ENCODE measurements at regions not wholly inside any gene's neighbourhood (a gene's known extent, or its start where the extent isn't known, plus 50 kb on each side); places are given as distances from the start of the nearest gene placed in this dataset.

DNA sequence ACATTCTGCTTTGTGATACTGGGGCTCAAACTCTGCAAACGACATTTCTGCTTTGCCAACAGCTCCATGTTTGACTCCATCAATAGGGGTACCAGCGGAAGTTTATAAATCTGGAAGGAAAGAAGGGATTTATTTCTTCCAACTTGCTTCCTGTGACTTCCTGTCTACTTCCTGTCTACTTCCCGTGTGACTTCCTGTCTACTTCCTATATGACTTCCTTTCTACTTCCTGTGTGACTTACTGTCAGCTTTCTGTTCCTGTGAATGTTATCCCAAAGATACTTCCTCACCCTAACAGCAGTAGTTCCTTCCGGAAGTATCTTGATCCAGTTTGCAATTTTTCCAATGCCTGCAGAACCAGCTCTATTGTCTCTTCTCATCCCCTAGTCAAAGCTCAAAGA lies 52.0 kb upstream of the MBOAT2 start:
- CTCF ChIA-PET (ENCODE audit: low intra/inter-chr PET ratio, low total read pairs) = no interaction called here
- no peak overlapping the region for H3K27ac ChIP-seq (ENCODE audit: extremely low read length, insufficient read depth, low read length)
- ATAC-seq (no peak), DNase-seq (ENCODE audit: low spot score) (no peak), FAIRE-seq (no peak)
- no peak overlapping the region for H3K4me3 ChIP-seq (replicated peaks in 1 of 3; ENCODE audit: insufficient read depth in 1 of 3, low read depth in 2 of 3, low read length in 3 of 3)
- intact Hi-C loops (cut with micrococcal nuclease; ENCODE audit: unreplicated experiment) = no loop called here
- WGBS (ENCODE audit: low lambda C conversion rate) = 26% methylated on average over 4 of the region's 4 CpGs
- BruUV-seq (replicated peaks) = no TSS peak
- H3K79me2 ChIP-seq (ENCODE audit: insufficient read depth, low read length) = no peaks in the 10 kb centered on the region
- no peaks in the 10 kb centered on the region for H3K36me3 ChIP-seq (replicated peaks in 1 of 2; ENCODE audit: control insufficient read depth in 1 of 2, insufficient read depth in 2 of 2, low read length in 2 of 2)
- no peak overlapping the region for H3K9ac ChIP-seq (ENCODE audit: insufficient read depth, low read depth, low read length)
- POLR2A ChIA-PET = no interaction called here
- no peak overlapping the region for H3K4me2 ChIP-seq (ENCODE audit: low read depth, low read length)
- peaks cover 0 to 6% of the 10 kb centered on the region in 2 experiments; a peak in 2 of 5 replicates for H3K27me3 ChIP-seq (ENCODE audit: control insufficient read depth in 1 of 2, insufficient read depth in 2 of 2, low read length in 2 of 2)
- no peaks in the 10 kb centered on the region for H3K4me1 ChIP-seq (ENCODE audit: insufficient read depth, low read length)
- peaks cover 8% of the 10 kb centered on the region for H3K9me3 ChIP-seq (ENCODE audit: low read length)
- H2AFZ ChIP-seq (ENCODE audit: low read length) = no peak overlapping the region
- H4K20me1 ChIP-seq (ENCODE audit: insufficient read depth, low read length) = no peaks in the 10 kb centered on the region
- TF ChIP-seq NR2C2 (CRISPR knock-in tag; IDR thresholded peaks at IDR 0.05; ENCODE audit: borderline replicate concordance) (peak; percentile 38; the same call in 1 of the 2 replicates), PHF8 (CRISPR knock-in tag; IDR thresholded peaks at IDR 0.05) (no peak), ZBTB3 (CRISPR knock-in tag; IDR thresholded peaks at IDR 0.05; ENCODE audit: borderline replicate concordance, low read depth) (no peak), MATR3 (CRISPR knock-in tag; IDR thresholded peaks at IDR 0.05) (no peak), HNRNPK (IDR thresholded peaks at IDR 0.05; ENCODE audit: low read depth, low read length, poor library complexity, severe bottlenecking) (no peak), EEA1 (CRISPR knock-in tag; IDR thresholded peaks at IDR 0.05; ENCODE audit: borderline replicate concordance) (no peak), ETV6 (CRISPR knock-in tag; conservative IDR thresholded peaks at IDR 0.05) (peak; percentile 61; the same call in 1 of the 2 replicates), ZNF724P (CRISPR knock-in tag; IDR thresholded peaks at IDR 0.05; ENCODE audit: borderline replicate concordance) (no peak), GABPA (IDR thresholded peaks at IDR 0.05; ENCODE audit: low read depth, low read length) (peak; percentile 43), GABPA (CRISPR knock-in tag; IDR thresholded peaks at IDR 0.05; ENCODE audit: low read depth) (peak; percentile 77)
- TF ChIP-seq, protein P1, sequence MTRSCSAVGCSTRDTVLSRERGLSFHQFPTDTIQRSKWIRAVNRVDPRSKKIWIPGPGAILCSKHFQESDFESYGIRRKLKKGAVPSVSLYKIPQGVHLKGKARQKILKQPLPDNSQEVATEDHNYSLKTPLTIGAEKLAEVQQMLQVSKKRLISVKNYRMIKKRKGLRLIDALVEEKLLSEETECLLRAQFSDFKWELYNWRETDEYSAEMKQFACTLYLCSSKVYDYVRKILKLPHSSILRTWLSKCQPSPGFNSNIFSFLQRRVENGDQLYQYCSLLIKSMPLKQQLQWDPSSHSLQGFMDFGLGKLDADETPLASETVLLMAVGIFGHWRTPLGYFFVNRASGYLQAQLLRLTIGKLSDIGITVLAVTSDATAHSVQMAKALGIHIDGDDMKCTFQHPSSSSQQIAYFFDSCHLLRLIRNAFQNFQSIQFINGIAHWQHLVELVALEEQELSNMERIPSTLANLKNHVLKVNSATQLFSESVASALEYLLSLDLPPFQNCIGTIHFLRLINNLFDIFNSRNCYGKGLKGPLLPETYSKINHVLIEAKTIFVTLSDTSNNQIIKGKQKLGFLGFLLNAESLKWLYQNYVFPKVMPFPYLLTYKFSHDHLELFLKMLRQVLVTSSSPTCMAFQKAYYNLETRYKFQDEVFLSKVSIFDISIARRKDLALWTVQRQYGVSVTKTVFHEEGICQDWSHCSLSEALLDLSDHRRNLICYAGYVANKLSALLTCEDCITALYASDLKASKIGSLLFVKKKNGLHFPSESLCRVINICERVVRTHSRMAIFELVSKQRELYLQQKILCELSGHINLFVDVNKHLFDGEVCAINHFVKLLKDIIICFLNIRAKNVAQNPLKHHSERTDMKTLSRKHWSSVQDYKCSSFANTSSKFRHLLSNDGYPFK (CRISPR knock-in tag; IDR thresholded peaks at IDR 0.05; ENCODE audit: borderline replicate concordance) = no peak
- TF ChIP-seq, protein P2, sequence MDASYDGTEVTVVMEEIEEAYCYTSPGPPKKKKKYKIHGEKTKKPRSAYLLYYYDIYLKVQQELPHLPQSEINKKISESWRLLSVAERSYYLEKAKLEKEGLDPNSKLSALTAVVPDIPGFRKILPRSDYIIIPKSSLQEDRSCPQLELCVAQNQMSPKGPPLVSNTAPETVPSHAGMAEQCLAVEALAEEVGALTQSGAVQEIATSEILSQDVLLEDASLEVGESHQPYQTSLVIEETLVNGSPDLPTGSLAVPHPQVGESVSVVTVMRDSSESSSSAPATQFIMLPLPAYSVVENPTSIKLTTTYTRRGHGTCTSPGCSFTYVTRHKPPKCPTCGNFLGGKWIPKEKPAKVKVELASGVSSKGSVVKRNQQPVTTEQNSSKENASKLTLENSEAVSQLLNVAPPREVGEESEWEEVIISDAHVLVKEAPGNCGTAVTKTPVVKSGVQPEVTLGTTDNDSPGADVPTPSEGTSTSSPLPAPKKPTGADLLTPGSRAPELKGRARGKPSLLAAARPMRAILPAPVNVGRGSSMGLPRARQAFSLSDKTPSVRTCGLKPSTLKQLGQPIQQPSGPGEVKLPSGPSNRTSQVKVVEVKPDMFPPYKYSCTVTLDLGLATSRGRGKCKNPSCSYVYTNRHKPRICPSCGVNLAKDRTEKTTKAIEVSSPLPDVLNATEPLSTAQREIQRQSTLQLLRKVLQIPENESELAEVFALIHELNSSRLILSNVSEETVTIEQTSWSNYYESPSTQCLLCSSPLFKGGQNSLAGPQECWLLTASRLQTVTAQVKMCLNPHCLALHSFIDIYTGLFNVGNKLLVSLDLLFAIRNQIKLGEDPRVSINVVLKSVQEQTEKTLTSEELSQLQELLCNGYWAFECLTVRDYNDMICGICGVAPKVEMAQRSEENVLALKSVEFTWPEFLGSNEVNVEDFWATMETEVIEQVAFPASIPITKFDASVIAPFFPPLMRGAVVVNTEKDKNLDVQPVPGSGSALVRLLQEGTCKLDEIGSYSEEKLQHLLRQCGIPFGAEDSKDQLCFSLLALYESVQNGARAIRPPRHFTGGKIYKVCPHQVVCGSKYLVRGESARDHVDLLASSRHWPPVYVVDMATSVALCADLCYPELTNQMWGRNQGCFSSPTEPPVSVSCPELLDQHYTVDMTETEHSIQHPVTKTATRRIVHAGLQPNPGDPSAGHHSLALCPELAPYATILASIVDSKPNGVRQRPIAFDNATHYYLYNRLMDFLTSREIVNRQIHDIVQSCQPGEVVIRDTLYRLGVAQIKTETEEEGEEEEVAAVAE (CRISPR knock-in tag; IDR thresholded peaks at IDR 0.05; ENCODE audit: borderline replicate concordance) = no peak
- in situ Hi-C loops (cut with HindIII; ENCODE audit: extremely low pct_ligation_motif_present, low pct_unique_long_range_greater_than_20kb) = no loop called here

Data from HepG2 (cell line).